H1 (cell line): ENCODE measurements at regions not wholly inside any gene's neighbourhood (a gene's known extent, or its start where the extent isn't known, plus 50 kb on each side); places are given as distances from the start of the nearest gene placed in this dataset.

Experiments used
- BCL11A ChIP-seq, 2 experiments: IDR thresholded peaks; one replicate each; pipeline ENCODE4 v1.6.1; 2011; ENCODE audit warnings: low read depth in 2 of 2, low read length in 2 of 2, mild to moderate bottlenecking in 2 of 2
- CBX8 ChIP-seq: fragments of 300-800, 300-1000 bp; sonication (generic); IDR thresholded peaks from 2 replicates; pipeline ENCODE4 v1.7.1; 2016; ENCODE audit warnings: low read depth, low read length, borderline replicate concordance
- EZH2 ChIP-seq: fragments of 200-600 bp; sonication (generic); IDR thresholded peaks from 2 replicates; pipeline ENCODE4 v1.7.1; 2012; ENCODE audit warnings: low read depth, mild to moderate bottlenecking, moderate library complexity, low read length, inconsistent platforms; ENCODE audit not compliant: severe bottlenecking
- GTF2F1 ChIP-seq: IDR thresholded peaks from 2 replicates; pipeline ENCODE4 v1.6.1; 2012; ENCODE audit warnings: low read depth, low read length, improper control_type of control experiment, borderline replicate concordance
- POLR2AphosphoS5 ChIP-seq: IDR thresholded peaks from 2 replicates; pipeline ENCODE4 v1.6.1; 2011; ENCODE audit warnings: low read depth, low read length
- RBBP5 ChIP-seq: IDR thresholded peaks from 2 replicates; pipeline ENCODE4 v1.7.1; 2012; ENCODE audit warnings: low read depth, mild to moderate bottlenecking, inconsistent platforms, low read length, moderate library complexity, borderline replicate concordance
- RNF2 ChIP-seq: fragments of 200-900, 300-1000 bp; sonication (generic); IDR thresholded peaks from 2 replicates; pipeline ENCODE4 v1.7.1; 2016; ENCODE audit warnings: borderline replicate concordance, low read depth, mild to moderate bottlenecking, antibody characterized with exemption, low read length; ENCODE audit not compliant: poor library complexity, severe bottlenecking; ENCODE audit errors: missing control alignments
- RXRA ChIP-seq: IDR thresholded peaks from 2 replicates; pipeline ENCODE4 v1.6.1; 2011; ENCODE audit warnings: low read depth, mild to moderate bottlenecking, low read length, moderate library complexity; ENCODE audit not compliant: insufficient read depth
- SIRT6 ChIP-seq: IDR thresholded peaks from one replicate; pipeline ENCODE4 v1.7.1; 2012; ENCODE audit warnings: low read length, inconsistent platforms
- SP2 ChIP-seq: IDR thresholded peaks from 2 replicates; pipeline ENCODE4 v1.6.1; 2012; ENCODE audit warnings: mild to moderate bottlenecking, low read length, inconsistent platforms
- SRF ChIP-seq: IDR thresholded peaks from 2 replicates; pipeline ENCODE4 v1.6.1; 2011; ENCODE audit warnings: mild to moderate bottlenecking, low read depth, low read length, moderate library complexity
- YY1 ChIP-seq: IDR thresholded peaks from 2 replicates; pipeline ENCODE4 v1.6.1; 2011; ENCODE audit warnings: low read depth, mild to moderate bottlenecking, low read length
- TF ChIP-seq, protein P1 (sequence below): fragments of 300-600 bp; sonication (generic); IDR thresholded peaks from 2 replicates; pipeline ENCODE4 v1.7.1; 2012; ENCODE audit warnings: low read length, moderate library complexity, mild to moderate bottlenecking, inconsistent platforms; ENCODE audit not compliant: insufficient replicate concordance

- TF ChIP-seq, protein P1, sequence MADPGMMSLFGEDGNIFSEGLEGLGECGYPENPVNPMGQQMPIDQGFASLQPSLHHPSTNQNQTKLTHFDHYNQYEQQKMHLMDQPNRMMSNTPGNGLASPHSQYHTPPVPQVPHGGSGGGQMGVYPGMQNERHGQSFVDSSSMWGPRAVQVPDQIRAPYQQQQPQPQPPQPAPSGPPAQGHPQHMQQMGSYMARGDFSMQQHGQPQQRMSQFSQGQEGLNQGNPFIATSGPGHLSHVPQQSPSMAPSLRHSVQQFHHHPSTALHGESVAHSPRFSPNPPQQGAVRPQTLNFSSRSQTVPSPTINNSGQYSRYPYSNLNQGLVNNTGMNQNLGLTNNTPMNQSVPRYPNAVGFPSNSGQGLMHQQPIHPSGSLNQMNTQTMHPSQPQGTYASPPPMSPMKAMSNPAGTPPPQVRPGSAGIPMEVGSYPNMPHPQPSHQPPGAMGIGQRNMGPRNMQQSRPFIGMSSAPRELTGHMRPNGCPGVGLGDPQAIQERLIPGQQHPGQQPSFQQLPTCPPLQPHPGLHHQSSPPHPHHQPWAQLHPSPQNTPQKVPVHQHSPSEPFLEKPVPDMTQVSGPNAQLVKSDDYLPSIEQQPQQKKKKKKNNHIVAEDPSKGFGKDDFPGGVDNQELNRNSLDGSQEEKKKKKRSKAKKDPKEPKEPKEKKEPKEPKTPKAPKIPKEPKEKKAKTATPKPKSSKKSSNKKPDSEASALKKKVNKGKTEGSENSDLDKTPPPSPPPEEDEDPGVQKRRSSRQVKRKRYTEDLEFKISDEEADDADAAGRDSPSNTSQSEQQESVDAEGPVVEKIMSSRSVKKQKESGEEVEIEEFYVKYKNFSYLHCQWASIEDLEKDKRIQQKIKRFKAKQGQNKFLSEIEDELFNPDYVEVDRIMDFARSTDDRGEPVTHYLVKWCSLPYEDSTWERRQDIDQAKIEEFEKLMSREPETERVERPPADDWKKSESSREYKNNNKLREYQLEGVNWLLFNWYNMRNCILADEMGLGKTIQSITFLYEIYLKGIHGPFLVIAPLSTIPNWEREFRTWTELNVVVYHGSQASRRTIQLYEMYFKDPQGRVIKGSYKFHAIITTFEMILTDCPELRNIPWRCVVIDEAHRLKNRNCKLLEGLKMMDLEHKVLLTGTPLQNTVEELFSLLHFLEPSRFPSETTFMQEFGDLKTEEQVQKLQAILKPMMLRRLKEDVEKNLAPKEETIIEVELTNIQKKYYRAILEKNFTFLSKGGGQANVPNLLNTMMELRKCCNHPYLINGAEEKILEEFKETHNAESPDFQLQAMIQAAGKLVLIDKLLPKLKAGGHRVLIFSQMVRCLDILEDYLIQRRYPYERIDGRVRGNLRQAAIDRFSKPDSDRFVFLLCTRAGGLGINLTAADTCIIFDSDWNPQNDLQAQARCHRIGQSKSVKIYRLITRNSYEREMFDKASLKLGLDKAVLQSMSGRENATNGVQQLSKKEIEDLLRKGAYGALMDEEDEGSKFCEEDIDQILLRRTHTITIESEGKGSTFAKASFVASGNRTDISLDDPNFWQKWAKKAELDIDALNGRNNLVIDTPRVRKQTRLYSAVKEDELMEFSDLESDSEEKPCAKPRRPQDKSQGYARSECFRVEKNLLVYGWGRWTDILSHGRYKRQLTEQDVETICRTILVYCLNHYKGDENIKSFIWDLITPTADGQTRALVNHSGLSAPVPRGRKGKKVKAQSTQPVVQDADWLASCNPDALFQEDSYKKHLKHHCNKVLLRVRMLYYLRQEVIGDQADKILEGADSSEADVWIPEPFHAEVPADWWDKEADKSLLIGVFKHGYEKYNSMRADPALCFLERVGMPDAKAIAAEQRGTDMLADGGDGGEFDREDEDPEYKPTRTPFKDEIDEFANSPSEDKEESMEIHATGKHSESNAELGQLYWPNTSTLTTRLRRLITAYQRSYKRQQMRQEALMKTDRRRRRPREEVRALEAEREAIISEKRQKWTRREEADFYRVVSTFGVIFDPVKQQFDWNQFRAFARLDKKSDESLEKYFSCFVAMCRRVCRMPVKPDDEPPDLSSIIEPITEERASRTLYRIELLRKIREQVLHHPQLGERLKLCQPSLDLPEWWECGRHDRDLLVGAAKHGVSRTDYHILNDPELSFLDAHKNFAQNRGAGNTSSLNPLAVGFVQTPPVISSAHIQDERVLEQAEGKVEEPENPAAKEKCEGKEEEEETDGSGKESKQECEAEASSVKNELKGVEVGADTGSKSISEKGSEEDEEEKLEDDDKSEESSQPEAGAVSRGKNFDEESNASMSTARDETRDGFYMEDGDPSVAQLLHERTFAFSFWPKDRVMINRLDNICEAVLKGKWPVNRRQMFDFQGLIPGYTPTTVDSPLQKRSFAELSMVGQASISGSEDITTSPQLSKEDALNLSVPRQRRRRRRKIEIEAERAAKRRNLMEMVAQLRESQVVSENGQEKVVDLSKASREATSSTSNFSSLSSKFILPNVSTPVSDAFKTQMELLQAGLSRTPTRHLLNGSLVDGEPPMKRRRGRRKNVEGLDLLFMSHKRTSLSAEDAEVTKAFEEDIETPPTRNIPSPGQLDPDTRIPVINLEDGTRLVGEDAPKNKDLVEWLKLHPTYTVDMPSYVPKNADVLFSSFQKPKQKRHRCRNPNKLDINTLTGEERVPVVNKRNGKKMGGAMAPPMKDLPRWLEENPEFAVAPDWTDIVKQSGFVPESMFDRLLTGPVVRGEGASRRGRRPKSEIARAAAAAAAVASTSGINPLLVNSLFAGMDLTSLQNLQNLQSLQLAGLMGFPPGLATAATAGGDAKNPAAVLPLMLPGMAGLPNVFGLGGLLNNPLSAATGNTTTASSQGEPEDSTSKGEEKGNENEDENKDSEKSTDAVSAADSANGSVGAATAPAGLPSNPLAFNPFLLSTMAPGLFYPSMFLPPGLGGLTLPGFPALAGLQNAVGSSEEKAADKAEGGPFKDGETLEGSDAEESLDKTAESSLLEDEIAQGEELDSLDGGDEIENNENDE = no peak
- TF ChIP-seq EZH2 (no peak), RNF2 (no peak), CBX8 (no peak), BCL11A (IDR thresholded peaks at IDR 0.05; ENCODE audit: low read depth in 2 of 2, low read length in 2 of 2) (no peak), SIRT6 (no peak), SP2 (no peak), YY1 (no peak), SRF (no peak), RBBP5 (no peak), GTF2F1 (no peak), RXRA (no peak), POLR2AphosphoS5 (no peak)
These were observed 1805.4 kb downstream of the C4orf33 start (continued) for GRCh38 chr4:130901321-130901720.
